ENCODE measurements at regions not wholly inside any gene's neighbourhood (a gene's known extent, or its start where the extent isn't known, plus 50 kb on each side); places are given as distances from the start of the nearest gene placed in this dataset.

GRCh38 chr12:98274430-98275130 lies 240.8 kb upstream of the TMPO start:
- H3K27ac ChIP-seq: no peak overlapping the region
- intact Hi-C loops (cut with DNase I; ENCODE audit: low total_unique reads): no loop called here
- no peak for TF ChIP-seq CTCF (IDR thresholded peaks at IDR 0.05)
- no peaks in the 10 kb centered on the region for H3K27me3 ChIP-seq
- H3K4me3 ChIP-seq: no peak overlapping the region
- H3K4me1 ChIP-seq: no peaks in the 10 kb centered on the region
- no peaks in the 10 kb centered on the region for H3K9me3 ChIP-seq
- no peaks in the 10 kb centered on the region for H3K36me3 ChIP-seq
- DNase-seq: no peak

- Histone ChIP-seq H3K4me3 (no peak overlapping the region), H3K27ac (no peak overlapping the region), H3K36me3 (no peaks in the 10 kb centered on the region), H3K4me1 (no peaks in the 10 kb centered on the region), H3K27me3 (no peaks in the 10 kb centered on the region), H3K9me3 (no peaks in the 10 kb centered on the region)
- DNase-seq: no peak
- TF ChIP-seq CTCF (IDR thresholded peaks at IDR 0.05): no peak
- intact Hi-C loops (cut with DNase I; ENCODE audit: low total_unique reads): no loop called here
Measured at GRCh38 chr12:98275131-98275475, 240.3 kb upstream of the TMPO start.

GRCh38 chr12:98280152-98280551 lies 235.2 kb upstream of the TMPO start:
- TF ChIP-seq CTCF (IDR thresholded peaks at IDR 0.05): no peak
- Histone ChIP-seq H3K9me3 (no peaks in the 10 kb centered on the region), H3K27ac (no peak overlapping the region), H3K27me3 (no peaks in the 10 kb centered on the region), H3K4me3 (no peak overlapping the region), H3K4me1 (no peaks in the 10 kb centered on the region), H3K36me3 (no peaks in the 10 kb centered on the region)
- no peak for DNase-seq
- intact Hi-C loops (cut with DNase I; ENCODE audit: low total_unique reads): no loop called here

GRCh38 chr12:98280621-98281020 lies 234.8 kb upstream of the TMPO start:
- no peaks in the 10 kb centered on the region for H3K4me1 ChIP-seq
- no peak for DNase-seq
- no peak for TF ChIP-seq CTCF (IDR thresholded peaks at IDR 0.05)
- intact Hi-C loops (cut with DNase I; ENCODE audit: low total_unique reads): no loop called here
- no peaks in the 10 kb centered on the region for H3K9me3 ChIP-seq
- H3K4me3 ChIP-seq: no peak overlapping the region
- H3K27me3 ChIP-seq: no peaks in the 10 kb centered on the region
- H3K27ac ChIP-seq: no peak overlapping the region
- no peaks in the 10 kb centered on the region for H3K36me3 ChIP-seq

- Histone ChIP-seq H3K27ac (no peak overlapping the region), H3K36me3 (no peaks in the 10 kb centered on the region), H3K9me3 (no peaks in the 10 kb centered on the region), H3K27me3 (no peaks in the 10 kb centered on the region), H3K4me3 (no peak overlapping the region), H3K4me1 (no peaks in the 10 kb centered on the region)
- no peak for TF ChIP-seq CTCF (IDR thresholded peaks at IDR 0.05)
- intact Hi-C loops (cut with DNase I; ENCODE audit: low total_unique reads): no loop called here
- no peak for DNase-seq
Measured at GRCh38 chr12:98291828-98292227, 223.6 kb upstream of the TMPO start.

Measured in tibial artery (tissue), 4 donors.